Smooth muscle cell (in vitro differentiated cells): ENCODE measurements at regions not wholly inside any gene's neighbourhood (a gene's known extent, or its start where the extent isn't known, plus 50 kb on each side); places are given as distances from the start of the nearest gene placed in this dataset.
"Not testable (repeated sequence)": the region's sequence is repeated elsewhere in the genome, so short reads cannot be mapped to it uniquely, and the experiment has no call there.

ENCODE experiments used
- DNase-seq: peaks from one replicate; lab custom pipeline; 2025; ENCODE audit not compliant: unreplicated experiment; lab: John Stamatoyannopoulos, UW
- H2AFZ ChIP-seq: fragments of 200-600 bp; sonication (generic); 2 replicates; pipeline ENCODE4 v1.6.0; 2016; ENCODE audit warnings: antibody characterized with exemption, low read depth, mild to moderate bottlenecking
- H3F3A ChIP-seq: fragments of 200-600 bp; sonication (generic); 2 replicates; pipeline ENCODE4 v1.6.0; 2017; ENCODE audit warnings: antibody characterized with exemption, low read depth
- H3K27ac ChIP-seq: fragments of 200-600 bp; sonication (generic); 2 replicates; pipeline ENCODE4 v1.5.1; 2016; ENCODE audit warnings: low read depth, mild to moderate bottlenecking
- H3K27me3 ChIP-seq: fragments of 200-600 bp; sonication (generic); 2 replicates; pipeline ENCODE4 v1.6.1; 2016; ENCODE audit warnings: low read depth, mild to moderate bottlenecking
- H3K36me3 ChIP-seq: fragments of 200-600 bp; sonication (generic); 2 replicates; pipeline ENCODE4 v1.5.1; 2016; ENCODE audit warnings: low read depth
- H3K4me1 ChIP-seq: fragments of 200-600 bp; sonication (generic); 2 replicates; pipeline ENCODE4 v1.5.1; 2016; ENCODE audit warnings: low read depth
- H3K4me2 ChIP-seq: fragments of 200-600 bp; sonication (generic); 2 replicates; pipeline ENCODE4 v1.6.0; 2016; ENCODE audit warnings: mild to moderate bottlenecking
- H3K4me3 ChIP-seq: fragments of 200-600 bp; sonication (generic); 2 replicates; pipeline ENCODE4 v1.5.1; 2016; ENCODE audit warnings: mild to moderate bottlenecking
- H3K79me2 ChIP-seq: fragments of 200-600 bp; sonication (generic); 2 replicates; pipeline ENCODE4 v1.6.0; 2016; ENCODE audit warnings: low read depth, mild to moderate bottlenecking
- H3K9ac ChIP-seq: fragments of 200-600 bp; sonication (generic); 2 replicates; pipeline ENCODE4 v1.6.0; 2016; ENCODE audit warnings: low read depth
- H3K9me3 ChIP-seq: fragments of 200-600 bp; sonication (generic); replicated peaks from 2 replicates; pipeline ENCODE4 v1.5.1; 2016; ENCODE audit warnings: low read depth
- H4K20me1 ChIP-seq: fragments of 200-600 bp; sonication (generic); 2 replicates; pipeline ENCODE4 v1.6.0; 2016; ENCODE audit warnings: low read depth
- WGBS: methylation state at CpG from one replicate; pipeline ENCODE4 v1.1.7; 2016; ENCODE audit warnings: low lambda C conversion rate; 5-methylcytosine and 5-hydroxymethylcytosine counted together
- TF ChIP-seq, protein P1 (sequence below): fragments of 200-600 bp; sonication (generic); IDR thresholded peaks from 2 replicates; pipeline ENCODE4 v1.5.1; 2017; ENCODE audit warnings: borderline replicate concordance, mild to moderate bottlenecking, antibody characterized with exemption; ENCODE audit not compliant: insufficient read depth, poor library complexity, severe bottlenecking

DNA sequence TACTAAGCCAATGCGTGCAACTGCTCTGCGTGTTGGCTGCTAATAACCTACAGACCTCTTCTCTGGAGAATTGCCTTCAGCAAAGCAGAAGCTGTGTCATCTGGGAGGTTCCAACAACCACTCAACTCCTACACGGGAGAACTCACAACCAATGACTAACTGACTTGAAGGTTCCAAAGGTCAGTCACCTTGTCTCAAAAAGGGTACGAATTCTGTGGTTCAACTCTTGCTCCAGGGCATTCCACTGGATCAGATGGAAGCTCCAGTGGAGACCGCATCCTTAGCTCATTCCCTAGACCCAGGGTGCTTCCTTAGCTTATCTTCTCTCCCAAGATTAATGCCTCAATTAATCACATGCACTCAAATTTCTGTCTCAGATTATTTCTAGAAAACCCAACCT is 222.7 kb downstream of the CHIC2 start:
- Histone ChIP-seq H3K4me1 (no peaks in the 10 kb centered on the region), H4K20me1 (no peaks in the 10 kb centered on the region), H3K36me3 (no peaks in the 10 kb centered on the region), H3K79me2 (no peaks in the 10 kb centered on the region), H3K9me3 (no peaks in the 10 kb centered on the region), H3F3A (no peaks in the 10 kb centered on the region), H3K4me3 (no peak overlapping the region), H3K27me3 (no peaks in the 10 kb centered on the region), H3K4me2 (no peak overlapping the region), H3K27ac (no peak overlapping the region), H3K9ac (no peak overlapping the region), H2AFZ (no peak overlapping the region)
- no peak for DNase-seq
- TF ChIP-seq, protein P1, sequence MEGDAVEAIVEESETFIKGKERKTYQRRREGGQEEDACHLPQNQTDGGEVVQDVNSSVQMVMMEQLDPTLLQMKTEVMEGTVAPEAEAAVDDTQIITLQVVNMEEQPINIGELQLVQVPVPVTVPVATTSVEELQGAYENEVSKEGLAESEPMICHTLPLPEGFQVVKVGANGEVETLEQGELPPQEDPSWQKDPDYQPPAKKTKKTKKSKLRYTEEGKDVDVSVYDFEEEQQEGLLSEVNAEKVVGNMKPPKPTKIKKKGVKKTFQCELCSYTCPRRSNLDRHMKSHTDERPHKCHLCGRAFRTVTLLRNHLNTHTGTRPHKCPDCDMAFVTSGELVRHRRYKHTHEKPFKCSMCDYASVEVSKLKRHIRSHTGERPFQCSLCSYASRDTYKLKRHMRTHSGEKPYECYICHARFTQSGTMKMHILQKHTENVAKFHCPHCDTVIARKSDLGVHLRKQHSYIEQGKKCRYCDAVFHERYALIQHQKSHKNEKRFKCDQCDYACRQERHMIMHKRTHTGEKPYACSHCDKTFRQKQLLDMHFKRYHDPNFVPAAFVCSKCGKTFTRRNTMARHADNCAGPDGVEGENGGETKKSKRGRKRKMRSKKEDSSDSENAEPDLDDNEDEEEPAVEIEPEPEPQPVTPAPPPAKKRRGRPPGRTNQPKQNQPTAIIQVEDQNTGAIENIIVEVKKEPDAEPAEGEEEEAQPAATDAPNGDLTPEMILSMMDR, result no peak
- 95% methylated on average over 5 of the region's 5 CpGs for WGBS

DNA sequence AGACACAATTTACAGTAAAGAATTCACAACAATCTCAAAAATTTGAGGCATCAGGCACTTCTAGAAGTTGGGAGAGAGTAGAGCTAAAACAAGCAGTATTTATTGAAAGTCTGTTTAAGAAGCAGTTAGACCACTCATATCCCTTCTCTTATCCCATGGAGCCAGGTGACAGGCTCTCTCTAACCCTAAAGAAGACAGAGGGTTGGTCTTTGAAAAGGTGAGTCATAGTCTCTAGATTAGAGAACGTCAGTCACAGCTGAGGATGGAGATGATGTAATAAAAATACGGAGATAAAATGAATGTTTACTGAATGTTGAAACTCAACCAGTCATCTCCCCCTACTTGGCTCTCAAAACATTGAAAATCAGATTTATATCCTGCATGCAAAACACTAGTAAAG is 223.8 kb downstream of the CHIC2 start:
- no peak overlapping the region for H3K4me2 ChIP-seq
- no peaks in the 10 kb centered on the region for H3K4me1 ChIP-seq
- no peak overlapping the region for H3K4me3 ChIP-seq
- TF ChIP-seq, protein P1, result no peak
- no peak for DNase-seq
- H3K36me3 ChIP-seq, result no peaks in the 10 kb centered on the region
- H4K20me1 ChIP-seq, result no peaks in the 10 kb centered on the region
- no peaks in the 10 kb centered on the region for H3K9me3 ChIP-seq
- WGBS, result 28% methylated on average over 2 of the region's 2 CpGs
- H3K9ac ChIP-seq, result no peak overlapping the region
- H2AFZ ChIP-seq, result no peak overlapping the region
- H3F3A ChIP-seq, result no peaks in the 10 kb centered on the region
- no peaks in the 10 kb centered on the region for H3K79me2 ChIP-seq
- H3K27ac ChIP-seq, result no peak overlapping the region
- H3K27me3 ChIP-seq, result no peaks in the 10 kb centered on the region

DNA sequence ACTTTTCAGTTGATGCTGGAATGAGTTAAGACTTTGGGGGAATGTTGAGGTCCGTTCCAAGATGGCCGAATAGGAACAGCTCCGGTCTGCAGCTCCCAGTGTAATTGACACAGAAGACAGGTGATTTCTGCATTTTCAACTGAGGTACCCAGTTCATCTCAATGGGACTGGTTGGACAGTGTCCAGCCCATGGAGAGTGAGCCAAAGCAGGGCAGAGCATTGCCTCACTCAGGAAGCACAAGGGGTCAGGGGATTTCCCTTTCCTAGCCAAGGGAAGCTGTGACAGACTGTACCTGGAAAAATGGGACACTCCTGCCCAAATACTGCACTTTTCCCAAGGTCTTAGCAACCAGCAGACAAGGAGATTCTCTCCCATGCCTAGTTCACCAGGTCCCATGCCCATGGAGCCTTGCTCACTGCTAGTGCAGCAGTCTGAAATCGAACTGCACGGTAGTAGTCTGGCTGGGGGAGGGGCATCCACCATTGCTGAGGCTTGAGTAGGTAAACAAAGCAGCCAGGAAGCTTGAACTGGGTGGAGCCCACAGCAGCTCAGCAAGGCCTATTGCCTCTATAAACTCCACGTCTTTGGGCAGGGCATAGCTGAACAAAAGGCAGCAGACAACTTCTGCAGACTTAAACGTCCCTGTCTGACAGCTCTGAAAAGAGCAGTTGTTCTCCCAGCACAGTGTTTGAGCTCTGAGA is 231.0 kb downstream of the CHIC2 start:
- not testable (repeated sequence) for H3K27me3 ChIP-seq, H3K4me2 ChIP-seq, H3F3A ChIP-seq, H4K20me1 ChIP-seq, DNase-seq, H3K27ac ChIP-seq, H3K4me1 ChIP-seq, H3K36me3 ChIP-seq, H3K79me2 ChIP-seq, H2AFZ ChIP-seq, H3K4me3 ChIP-seq, H3K9ac ChIP-seq, H3K9me3 ChIP-seq
- WGBS, result 92% methylated on average over 7 of the region's 7 CpGs

DNA sequence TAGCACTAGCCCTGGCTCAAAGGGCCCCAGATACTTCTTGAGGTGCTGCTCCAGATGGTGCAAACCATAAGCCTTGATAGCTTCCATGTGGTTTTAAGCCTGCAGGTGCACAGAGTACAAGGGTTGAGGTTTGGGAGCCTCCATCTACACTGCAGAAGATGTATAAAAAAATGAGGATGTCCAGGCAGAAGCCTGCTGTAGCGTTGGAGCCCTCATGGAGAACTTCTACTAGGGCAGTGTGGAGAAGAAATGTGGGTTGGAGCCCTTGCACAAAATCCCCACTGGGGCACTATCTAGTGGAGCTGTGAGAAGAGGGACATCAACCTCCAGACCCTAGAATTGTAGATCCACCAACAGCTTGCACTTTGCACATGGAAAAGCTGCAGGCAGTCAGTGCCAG is 231.9 kb downstream of the CHIC2 start:
- no peak overlapping the region for H3K4me3 ChIP-seq
- no peaks in the 10 kb centered on the region for H3F3A ChIP-seq
- TF ChIP-seq, protein P1, result no peak
- no peak overlapping the region for H3K9ac ChIP-seq
- DNase-seq, result no peak
- no peak overlapping the region for H3K4me2 ChIP-seq
- no peaks in the 10 kb centered on the region for H3K4me1 ChIP-seq
- H3K9me3 ChIP-seq, result peaks cover 4% of the 10 kb centered on the region
- H4K20me1 ChIP-seq, result no peaks in the 10 kb centered on the region
- no peak overlapping the region for H3K27ac ChIP-seq
- H3K27me3 ChIP-seq, result no peaks in the 10 kb centered on the region
- H2AFZ ChIP-seq, result no peak overlapping the region
- WGBS, result 80% methylated on average over 1 of the region's 1 CpG
- no peaks in the 10 kb centered on the region for H3K36me3 ChIP-seq
- H3K79me2 ChIP-seq, result no peaks in the 10 kb centered on the region
